Astrocyte (in vitro differentiated cells and primary cell): ENCODE measurements at regions not wholly inside any gene's neighbourhood (a gene's known extent, or its start where the extent isn't known, plus 50 kb on each side); places are given as distances from the start of the nearest gene placed in this dataset.

Experiments used
- DNase-seq: peaks from one replicate; pipeline ENCODE4 v3.0.0-alpha.2; 2010; ENCODE audit warnings: low read depth
- FAIRE-seq: peaks from 2 replicates; lab custom pipeline; 2011; peaks lifted over from hg19 to GRCh38; lab: Jason Lieb, UNC
- H2AFZ ChIP-seq: 2 replicates; pipeline ENCODE4 v1.6.0; 2012; ENCODE audit warnings: low read depth, low read length, inconsistent platforms
- H3K27ac ChIP-seq: 2 replicates; pipeline ENCODE4 v1.5.1; 2011; ENCODE audit warnings: low read depth, low read length, inconsistent platforms
- H3K27me3 ChIP-seq: 2 replicates; pipeline ENCODE4 v1.6.0; 2011; ENCODE audit warnings: low read length, inconsistent platforms; ENCODE audit not compliant: insufficient read depth
- H3K36me3 ChIP-seq: 2 replicates; pipeline ENCODE4 v1.5.1; 2011; ENCODE audit warnings: low read length, inconsistent platforms; ENCODE audit not compliant: insufficient read depth
- H3K4me1 ChIP-seq: 2 replicates; pipeline ENCODE4 v1.5.1; 2011; ENCODE audit warnings: low read length, inconsistent platforms; ENCODE audit not compliant: insufficient read depth
- H3K4me2 ChIP-seq: 2 replicates; pipeline ENCODE4 v1.6.0; 2012; ENCODE audit warnings: low read length, inconsistent platforms
- H3K4me3 ChIP-seq: 2 replicates; pipeline ENCODE4 v1.5.1; 2011; ENCODE audit warnings: low read depth, mild to moderate bottlenecking, low read length, inconsistent platforms; ENCODE audit not compliant: insufficient read depth
- H3K79me2 ChIP-seq: 2 replicates; pipeline ENCODE4 v1.6.0; 2012; ENCODE audit warnings: mild to moderate bottlenecking, low read length, inconsistent platforms; ENCODE audit not compliant: insufficient read depth
- H3K9ac ChIP-seq: 2 replicates; pipeline ENCODE4 v1.6.0; 2012; ENCODE audit warnings: mild to moderate bottlenecking, low read length, inconsistent platforms
- H3K9me3 ChIP-seq: 2 replicates; pipeline ENCODE4 v1.5.1; 2012; ENCODE audit warnings: low read depth, mild to moderate bottlenecking, low read length, inconsistent platforms; ENCODE audit not compliant: insufficient read depth
- H4K20me1 ChIP-seq: 2 replicates; pipeline ENCODE4 v1.6.0; 2012; ENCODE audit warnings: low read length, inconsistent platforms; ENCODE audit not compliant: insufficient read depth
- H3K27ac Mint-ChIP-seq: one replicate; pipeline ENCODE4 v1.8.0; 2021; ENCODE audit warnings: mild to moderate bottlenecking, mixed read lengths; ENCODE audit not compliant: unreplicated experiment
- H3K27me3 Mint-ChIP-seq: one replicate; pipeline ENCODE4 v1.8.0; 2021; ENCODE audit warnings: low read depth, mixed read lengths; ENCODE audit not compliant: unreplicated experiment
- H3K36me3 Mint-ChIP-seq: one replicate; pipeline ENCODE4 v1.8.0; 2021; ENCODE audit warnings: low read depth, mixed read lengths; ENCODE audit not compliant: unreplicated experiment
- H3K4me1 Mint-ChIP-seq: one replicate; pipeline ENCODE4 v1.8.0; 2021; ENCODE audit warnings: low read depth, mixed read lengths; ENCODE audit not compliant: unreplicated experiment
- H3K4me3 Mint-ChIP-seq: one replicate; pipeline ENCODE4 v1.8.0; 2021; ENCODE audit warnings: mild to moderate bottlenecking, moderate library complexity, mixed read lengths; ENCODE audit not compliant: unreplicated experiment
- H3K9me3 Mint-ChIP-seq: one replicate; pipeline ENCODE4 v1.8.0; 2021; ENCODE audit warnings: mild to moderate bottlenecking, mixed read lengths; ENCODE audit not compliant: unreplicated experiment
- CTCF ChIP-seq: IDR thresholded peaks from 2 replicates; pipeline ENCODE4 v1.5.1; 2011; ENCODE audit warnings: low read depth, mild to moderate bottlenecking, inconsistent platforms, low read length, moderate library complexity; ENCODE audit not compliant: insufficient read depth
- EZH2 ChIP-seq: IDR thresholded peaks from 2 replicates; pipeline ENCODE4 v1.6.1; 2012; ENCODE audit warnings: mild to moderate bottlenecking, low read length, inconsistent platforms; ENCODE audit not compliant: insufficient read depth

- H3K27ac Mint-ChIP-seq: peak overlapping the region; percentile 14
- Histone ChIP-seq H3K4me1 (no peaks in the 10 kb centered on the region), H4K20me1 (no peaks in the 10 kb centered on the region), H3K27me3 (no peaks in the 10 kb centered on the region), H3K4me2 (no peak overlapping the region), H3K79me2 (no peaks in the 10 kb centered on the region), H3K36me3 (no peaks in the 10 kb centered on the region), H2AFZ (no peak overlapping the region), H3K4me3 (no peak overlapping the region), H3K9ac (no peak overlapping the region), H3K27ac (no peak overlapping the region), H3K9me3 (no peaks in the 10 kb centered on the region)
- no peaks in the 10 kb centered on the region for H3K27me3 Mint-ChIP-seq
- DNase-seq (peak; percentile 49), FAIRE-seq (no peak)
- H3K4me3 Mint-ChIP-seq: no peak overlapping the region
- no peak for TF ChIP-seq EZH2
- no peak for TF ChIP-seq CTCF
- H3K4me1 Mint-ChIP-seq: peaks cover 6% of the 10 kb centered on the region
- H3K9me3 Mint-ChIP-seq: no peaks in the 10 kb centered on the region
- H3K36me3 Mint-ChIP-seq: no peaks in the 10 kb centered on the region
Observed at GRCh38 chr7:142548978-142549377, 200.3 kb upstream of the PRSS1 start.

- no peaks in the 10 kb centered on the region for H3K9me3 ChIP-seq
- no peak overlapping the region for H2AFZ ChIP-seq
- H3K27me3 Mint-ChIP-seq: no peaks in the 10 kb centered on the region
Observed at GRCh38 chr7:142546452-142546851, 202.8 kb upstream of the PRSS1 start.

More at GRCh38 chr7:142546452-142546851, 202.8 kb upstream of the PRSS1 start:
- Histone ChIP-seq H3K9ac (no peak overlapping the region), H4K20me1 (no peaks in the 10 kb centered on the region), H3K36me3 (no peaks in the 10 kb centered on the region), H3K4me2 (no peak overlapping the region), H3K27me3 (no peaks in the 10 kb centered on the region), H3K4me1 (peaks cover 7% of the 10 kb centered on the region), H3K79me2 (no peaks in the 10 kb centered on the region), H3K27ac (no peak overlapping the region), H3K4me3 (no peak overlapping the region)
- Mint-ChIP-seq H3K4me3 (no peak overlapping the region), H3K4me1 (peaks cover 14% of the 10 kb centered on the region), H3K36me3 (no peaks in the 10 kb centered on the region), H3K9me3 (no peaks in the 10 kb centered on the region), H3K27ac (no peak overlapping the region)
- FAIRE-seq (no peak), DNase-seq (no peak)
- TF ChIP-seq EZH2: no peak
- TF ChIP-seq CTCF: no peak
